Aorta (tissue), 5 donors: ENCODE measurements at regions not wholly inside any gene's neighbourhood (a gene's known extent, or its start where the extent isn't known, plus 50 kb on each side); places are given as distances from the start of the nearest gene placed in this dataset.

Source experiments
- ATAC-seq: fragments of 200-7000 bp; cut with Tn5 transposase; one replicate; pipeline ENCODE4 v1.9.1; 2022; ENCODE audit warnings: moderate library complexity; ENCODE audit not compliant: low FRiP score
- DNase-seq, 2 donors: peaks; one replicate each; pipeline ENCODE4 v3.0.0-alpha.2; 2020
- H3K27ac ChIP-seq, 2 donors: one replicate each; pipeline ENCODE4 v1.5.1; 2013; ENCODE audit warnings: low read length in 2 of 2, mild to moderate bottlenecking in 2 of 2, moderate library complexity in 2 of 2, control low read depth in 1 of 2, inconsistent platforms in 1 of 2, low read depth in 1 of 2
- H3K27me3 ChIP-seq, 2 donors: one replicate each; pipeline ENCODE4 v1.6.1; 2013; ENCODE audit warnings: control low read depth in 1 of 2, low read length in 1 of 2, mild to moderate bottlenecking in 1 of 2, moderate library complexity in 1 of 2; ENCODE audit not compliant: insufficient read depth in 2 of 2, control insufficient read depth in 1 of 2
- H3K36me3 ChIP-seq, 2 donors: one replicate each; pipeline ENCODE4 v1.6.1; 2013; ENCODE audit warnings: control low read depth in 1 of 2, low read length in 1 of 2, mild to moderate bottlenecking in 1 of 2; ENCODE audit not compliant: insufficient read depth in 2 of 2, control insufficient read depth in 1 of 2
- H3K4me1 ChIP-seq, 2 donors: one replicate each; pipeline ENCODE4 v1.6.1; 2013; ENCODE audit warnings: low read length in 2 of 2, control low read depth in 1 of 2, mild to moderate bottlenecking in 1 of 2, moderate library complexity in 1 of 2; ENCODE audit not compliant: insufficient read depth in 2 of 2, control insufficient read depth in 1 of 2
- H3K4me3 ChIP-seq, 2 donors: one replicate each; pipeline ENCODE4 v1.5.1; 2013; ENCODE audit warnings: low read length in 2 of 2, control low read depth in 1 of 2, mild to moderate bottlenecking in 1 of 2
- H3K9me3 ChIP-seq: one replicate; pipeline ENCODE4 v1.6.1; 2013; ENCODE audit warnings: mild to moderate bottlenecking, low read length; ENCODE audit not compliant: control insufficient read depth
- WGBS, 2 donors: extraction: QIAGEN DNeasy Blood & Tissue Kit; methylation state at CpG; one replicate each; pipeline ENCODE4 v1.1.7; 2013; 5-methylcytosine and 5-hydroxymethylcytosine counted together
- intact Hi-C, 2 donors: fragments of 100-400 bp; cut with DNase I; formaldehyde crosslinking; loops; one replicate each; pipeline versions ENCODE4 v1.14.2 to v1.15.0; 2022
- donor health status: healthy with polysubstance abuse.
- donor health status: Bipolar disorder and iron deficiency.
- donor health status: DM: no; HTN: no; CAD: no.
- donor health status: DM: no; HTN: no; CAD: no.
- donor health status: DM: yes; HTN: yes; CAD: no.

DNA sequence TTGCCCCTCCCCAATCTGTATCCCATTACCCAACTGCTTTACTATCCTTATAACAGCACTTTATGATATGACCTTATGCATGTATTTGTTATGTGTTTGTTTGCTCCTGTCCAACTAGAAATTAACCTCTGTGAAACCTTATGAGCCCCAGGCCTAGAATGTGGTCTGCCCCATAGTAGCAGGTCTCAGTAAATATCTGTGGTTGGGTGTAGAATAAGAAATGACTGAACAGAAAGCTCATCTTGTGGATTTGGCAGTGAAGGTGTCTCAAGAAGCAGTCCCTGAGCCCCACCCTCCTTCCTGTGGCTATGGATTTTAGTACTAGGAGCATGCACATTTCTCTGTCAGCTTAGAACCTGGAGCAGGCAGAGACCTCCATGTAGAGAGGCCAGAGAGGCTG is 229.0 kb upstream of the LCORL start:
- intact Hi-C loops, result no loop called here
- no peak for DNase-seq
- H3K27ac ChIP-seq, result no peak overlapping the region
- ATAC-seq, result no peak
- no peaks in the 10 kb centered on the region for H3K27me3 ChIP-seq
- H3K4me3 ChIP-seq, result no peak overlapping the region
- H3K9me3 ChIP-seq, result peaks cover 1% of the 10 kb centered on the region
- no peaks in the 10 kb centered on the region for H3K4me1 ChIP-seq
- H3K36me3 ChIP-seq, result no peaks in the 10 kb centered on the region

DNA sequence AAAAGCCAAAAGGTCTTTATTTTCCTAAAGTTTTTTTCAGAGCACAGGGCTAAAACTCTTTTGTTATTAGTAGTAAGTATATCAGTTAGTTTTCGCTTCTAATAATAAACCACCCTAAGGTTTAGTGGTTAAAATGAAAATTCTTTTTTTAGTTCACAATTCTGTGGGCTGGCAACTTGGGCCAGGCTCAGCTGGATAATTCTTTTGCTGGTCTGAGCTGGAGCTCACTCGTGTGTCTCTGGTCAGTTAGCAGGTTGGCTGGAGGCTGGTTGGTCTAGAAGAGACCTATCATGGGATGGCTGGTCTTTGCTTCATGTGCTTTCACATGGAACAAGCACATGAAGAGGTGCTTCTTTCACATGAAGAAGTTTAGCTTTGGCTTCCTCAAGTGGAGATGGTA is 227.1 kb upstream of the LCORL start:
- Histone ChIP-seq H3K4me1 (no peaks in the 10 kb centered on the region), H3K36me3 (no peaks in the 10 kb centered on the region), H3K27me3 (no peaks in the 10 kb centered on the region), H3K9me3 (peaks cover 1% of the 10 kb centered on the region), H3K4me3 (no peak overlapping the region), H3K27ac (no peak overlapping the region)
- ATAC-seq (no peak), DNase-seq (no peak)
- WGBS, 2 donors, result 66 to 72% methylated on average over 2 of the region's 2 CpGs
- intact Hi-C loops, result no loop called here

DNA sequence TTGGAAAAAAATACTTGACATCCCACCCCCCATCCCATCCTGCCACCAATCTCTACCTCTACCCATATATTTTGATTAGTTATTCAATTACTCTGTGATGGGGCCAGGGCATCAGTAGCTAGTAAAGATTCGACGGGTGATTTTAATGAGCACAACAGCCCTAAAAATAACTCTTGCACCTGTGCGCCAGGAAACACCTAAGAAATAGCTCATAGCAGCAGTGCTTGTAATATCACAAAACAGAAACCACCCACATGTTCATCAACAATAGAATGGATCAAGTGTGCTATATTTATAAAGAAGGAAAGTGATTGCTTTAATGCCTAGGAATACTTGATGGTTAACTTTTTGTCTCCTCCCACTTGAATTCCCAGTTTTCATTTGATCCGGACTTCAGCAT is 225.6 kb upstream of the LCORL start:
- Histone ChIP-seq H3K4me1 (no peaks in the 10 kb centered on the region), H3K27me3 (no peaks in the 10 kb centered on the region), H3K36me3 (no peaks in the 10 kb centered on the region), H3K4me3 (no peak overlapping the region), H3K27ac (no peak overlapping the region), H3K9me3 (peaks cover 1% of the 10 kb centered on the region)
- no peak for DNase-seq
- no peak for ATAC-seq
- WGBS, 2 donors, result 68 to 69% methylated on average over 4 of the region's 4 CpGs
- intact Hi-C loops, result no loop called here

DNA sequence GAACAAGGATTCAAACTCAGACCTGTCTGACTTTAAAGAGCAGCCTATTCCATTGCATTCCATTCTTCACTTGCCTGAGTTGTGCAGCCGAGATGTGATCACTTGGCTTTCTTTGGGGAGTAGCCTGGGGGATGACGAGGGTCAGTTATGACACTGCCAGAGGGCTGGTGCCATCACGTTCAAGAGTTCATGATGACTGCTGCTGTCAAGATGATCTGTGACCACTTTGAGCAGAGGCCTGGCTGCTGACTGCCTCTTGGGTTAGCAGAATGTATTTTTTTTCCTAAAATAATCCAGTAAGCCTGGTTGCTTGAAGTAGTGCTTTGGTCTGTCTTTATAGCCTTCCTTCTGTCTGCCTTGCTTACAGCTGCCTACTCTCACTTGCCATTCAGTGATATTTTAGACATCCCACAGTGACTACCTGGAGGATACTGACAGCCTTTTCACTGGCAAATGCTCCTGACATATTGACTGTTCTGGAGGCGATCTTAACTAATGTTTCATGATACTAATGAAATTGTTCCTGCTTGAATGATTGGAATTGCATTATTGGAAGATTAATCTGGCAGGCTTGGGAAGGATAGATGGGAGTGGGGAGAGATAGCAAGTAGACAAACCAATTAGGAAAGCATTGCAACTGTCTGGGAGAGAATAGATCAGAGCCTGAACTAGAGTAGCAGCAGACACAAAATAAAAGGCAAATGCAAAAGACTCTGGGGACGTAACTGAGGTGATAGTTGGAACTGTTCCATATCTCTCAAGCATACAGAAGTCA is 221.6 kb upstream of the LCORL start:
- WGBS, 2 donors, result 42 to 55% methylated on average over 5 of the region's 5 CpGs
- H3K9me3 ChIP-seq, result no peaks in the 10 kb centered on the region
- H3K4me1 ChIP-seq, result no peaks in the 10 kb centered on the region
- intact Hi-C loops, result no loop called here
- H3K27me3 ChIP-seq, result no peaks in the 10 kb centered on the region
- ATAC-seq (no peak), DNase-seq (no peak)
- no peaks in the 10 kb centered on the region for H3K36me3 ChIP-seq
- H3K4me3 ChIP-seq, result no peak overlapping the region
- H3K27ac ChIP-seq, result no peak overlapping the region

- intact Hi-C loops, result no loop called here
- Histone ChIP-seq H3K4me3 (no peak overlapping the region), H3K27me3 (no peaks in the 10 kb centered on the region), H3K4me1 (no peaks in the 10 kb centered on the region), H3K9me3 (no peaks in the 10 kb centered on the region), H3K27ac (no peak overlapping the region), H3K36me3 (no peaks in the 10 kb centered on the region)
- DNase-seq (no peak), ATAC-seq (no peak)
- 15 to 20% methylated on average over 1 of the region's 1 CpG for WGBS, 2 donors
Observed at GRCh38 chr4:18241727-18242126, 220.2 kb upstream of the LCORL start.

DNA sequence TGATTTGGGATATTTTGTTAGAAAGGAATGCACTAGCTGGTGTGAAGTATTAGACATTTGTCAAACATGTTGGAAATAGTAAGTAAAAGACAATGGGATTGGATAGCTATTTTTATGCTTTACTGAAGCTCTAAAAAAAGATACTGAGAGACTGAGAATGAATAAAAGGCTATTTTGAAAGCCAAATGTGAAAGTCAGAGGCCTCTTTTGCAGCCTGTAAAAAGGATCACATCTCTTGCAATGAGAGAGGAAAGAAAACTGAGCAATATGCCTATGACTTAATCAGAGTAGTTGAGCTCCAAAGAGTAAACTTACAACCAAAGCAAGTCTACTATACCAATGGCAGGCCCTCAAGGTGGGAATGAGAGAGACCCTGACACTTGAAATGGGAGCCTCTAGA is 212.6 kb upstream of the LCORL start:
- no peaks in the 10 kb centered on the region for H3K27me3 ChIP-seq
- H3K27ac ChIP-seq, result no peak overlapping the region
- no peak for ATAC-seq
- no peaks in the 10 kb centered on the region for H3K9me3 ChIP-seq
- no peak for DNase-seq
- no peak overlapping the region for H3K4me3 ChIP-seq
- no peaks in the 10 kb centered on the region for H3K4me1 ChIP-seq
- H3K36me3 ChIP-seq, result no peaks in the 10 kb centered on the region
- intact Hi-C loops, result no loop called here

- intact Hi-C loops, result no loop called here
Observed at GRCh38 chr4:18231726-18232125, 210.2 kb upstream of the LCORL start.

GRCh38 chr4:18227880-18228279 is 206.3 kb upstream of the LCORL start:
- H3K27me3 ChIP-seq, result peaks cover 0 to 1% of the 10 kb centered on the region in 2 donors
- H3K27ac ChIP-seq, result no peak overlapping the region
- no peak overlapping the region for H3K4me3 ChIP-seq
- intact Hi-C loops, result no loop called here
- ATAC-seq (no peak), DNase-seq (no peak)
- H3K36me3 ChIP-seq, result no peaks in the 10 kb centered on the region
- no peaks in the 10 kb centered on the region for H3K9me3 ChIP-seq
- WGBS, 2 donors, result 4 to 7% methylated on average over 1 of the region's 1 CpG
- H3K4me1 ChIP-seq, result peaks cover 0 to 4% of the 10 kb centered on the region in 2 donors

More at GRCh38 chr4:18231726-18232125, 210.2 kb upstream of the LCORL start:
- H3K9me3 ChIP-seq, result no peaks in the 10 kb centered on the region
- H3K36me3 ChIP-seq, result no peaks in the 10 kb centered on the region
- 17 to 18% methylated on average over 1 of the region's 1 CpG for WGBS, 2 donors
- no peak overlapping the region for H3K4me3 ChIP-seq
- no peak overlapping the region for H3K27ac ChIP-seq
- H3K4me1 ChIP-seq, result peaks cover 0 to 4% of the 10 kb centered on the region in 2 donors
- DNase-seq (no peak), ATAC-seq (no peak)
- peaks cover 0 to 1% of the 10 kb centered on the region in 2 donors for H3K27me3 ChIP-seq

GRCh38 chr4:18214411-18215055 is 193.0 kb upstream of the LCORL start:
- Histone ChIP-seq H3K4me3 (no peak overlapping the region), H3K36me3 (no peaks in the 10 kb centered on the region), H3K4me1 (no peaks in the 10 kb centered on the region), H3K27me3 (no peaks in the 10 kb centered on the region), H3K27ac (no peak overlapping the region), H3K9me3 (peaks cover 1% of the 10 kb centered on the region)
- 59 to 61% methylated on average over 5 of the region's 5 CpGs for WGBS, 2 donors
- ATAC-seq, result no peak
- no peak for DNase-seq
- intact Hi-C loops, result no loop called here
